K562 (cell line): ENCODE measurements at regions not wholly inside any gene's neighbourhood (a gene's known extent, or its start where the extent isn't known, plus 50 kb on each side); places are given as distances from the start of the nearest gene placed in this dataset.

Experiments used
- GMEB1 ChIP-seq: fragments of 250-450 bp; sonication (Bioruptor Pico); IDR thresholded peaks from 2 replicates; pipeline ENCODE4 v1.4.0; 2020; ENCODE audit warnings: mild to moderate bottlenecking
- REST ChIP-seq, 2 experiments: fragments of 450-650 bp; formaldehyde crosslinking in 1 of 2; IDR thresholded peaks; 2 replicates each; pipeline versions ENCODE4 v1.4.0 to v1.6.1; 2014 to 2020; ENCODE audit warnings: mild to moderate bottlenecking in 2 of 2, borderline replicate concordance in 1 of 2, low read depth in 1 of 2
- SREBF2 ChIP-seq: sonication (generic); formaldehyde crosslinking; IDR thresholded peaks from 2 replicates; pipeline ENCODE4 v1.4.0; 2020; ENCODE audit warnings: mild to moderate bottlenecking, missing genetic modification reagents
- ZFP91 ChIP-seq: sonication (generic); formaldehyde crosslinking; IDR thresholded peaks from 2 replicates; pipeline ENCODE4 v1.8.0; 2022; ENCODE audit warnings: mild to moderate bottlenecking, missing genetic modification reagents

GRCh38 chr12:88782351-88782750 is 202.1 kb upstream of the KITLG start:
- TF ChIP-seq GMEB1 (CRISPR knock-in tag) (no peak), ZFP91 (CRISPR knock-in tag) (no peak), SREBF2 (CRISPR knock-in tag) (no peak), REST (IDR thresholded peaks at IDR 0.05; ENCODE audit: borderline replicate concordance) (no peak), REST (CRISPR knock-in tag; IDR thresholded peaks at IDR 0.05; ENCODE audit: low read depth) (no peak)
